K562 (cell line): ENCODE measurements at regions not wholly inside any gene's neighbourhood (a gene's known extent, or its start where the extent isn't known, plus 50 kb on each side); places are given as distances from the start of the nearest gene placed in this dataset.
"Not testable (repeated sequence)": the region's sequence is repeated elsewhere in the genome, so short reads cannot be mapped to it uniquely, and the experiment has no call there.

Source experiments
- ATAC-seq: fragments of 200-7000 bp; cut with Tn5 transposase; 3 replicates; pipeline ENCODE4 v1.9.1; 2020; ENCODE audit warnings: moderate library complexity
- BruUV-seq: library from RNA; stranded (reverse); fragments of 400-500 nt; replicated peaks from 2 replicates; lab custom pipeline; 2021; lab: Mats Ljungman, UMichigan
- CTCF ChIA-PET: fragments of 300-600 bp; formaldehyde crosslinking; extraction: SDS; loops from one replicate; lab custom pipeline; 2021; ENCODE audit warnings: low intra/inter-chr PET ratio; lab: Yijun Ruan, JAX
- POLR2A ChIA-PET: fragments of 300-600, 350-650 bp; sonication (Branson Sonifier 250); formaldehyde crosslinking; extraction: SDS; loops from one replicate; lab custom pipeline; 2021; ENCODE audit warnings: antibody characterized with exemption, inconsistent platforms; lab: Yijun Ruan, JAX
- DNase-seq, 4 experiments: peaks; one replicate each; pipeline versions ENCODE4 v3.0.0 to v3.0.0-alpha.2; 2011 to 2018; ENCODE audit warnings: low spot score in 3 of 4, mixed read lengths in 3 of 4; ENCODE audit errors: extremely low read depth in 1 of 4
- FAIRE-seq: peaks from 2 replicates; lab custom pipeline; 2011; peaks lifted over from hg19 to GRCh38; lab: Jason Lieb, UNC
- H2AFZ ChIP-seq: 2 replicates; pipeline ENCODE4 v1.6.0; 2011; ENCODE audit warnings: low read depth, low read length, control low read depth, inconsistent platforms
- H3K27ac ChIP-seq: fragments of 200-600 bp; 3 replicates; pipeline ENCODE4 v1.8.0; 2011; ENCODE audit warnings: low read depth, mild to moderate bottlenecking, control low read depth, inconsistent platforms, low read length, moderate library complexity, mixed read lengths; ENCODE audit errors: extremely low read depth
- H3K27me3 ChIP-seq, 2 experiments: fragments of 300-600 bp in 1 of 2; 2 replicates in 1 of 2; 3 replicates in 1 of 2; pipeline versions ENCODE4 v1.6.0 to v1.8.0; 2011; ENCODE audit warnings: inconsistent platforms in 2 of 2, low read length in 2 of 2, mild to moderate bottlenecking in 1 of 2, mixed read lengths in 1 of 2, moderate library complexity in 1 of 2; ENCODE audit not compliant: control insufficient read depth in 2 of 2, insufficient read depth in 2 of 2
- H3K36me3 ChIP-seq: fragments of 300-600 bp; 3 replicates; pipeline ENCODE4 v1.8.0; 2011; ENCODE audit warnings: mild to moderate bottlenecking, low read length, inconsistent platforms; ENCODE audit not compliant: control insufficient read depth, insufficient read depth
- H3K4me1 ChIP-seq, 2 experiments: fragments of 200-600 bp in 1 of 2; replicated peaks in 1 of 2; 2 replicates in 1 of 2; 3 replicates in 1 of 2; pipeline versions ENCODE4 v1.5.1 to v1.8.0; 2011; ENCODE audit warnings: inconsistent platforms in 2 of 2, low read length in 2 of 2, mild to moderate bottlenecking in 1 of 2, mixed read lengths in 1 of 2, moderate library complexity in 1 of 2; ENCODE audit not compliant: control insufficient read depth in 2 of 2, insufficient read depth in 2 of 2
- H3K4me2 ChIP-seq: 2 replicates; pipeline ENCODE4 v1.6.1; 2011; ENCODE audit warnings: low read length, control low read depth, inconsistent platforms, mixed read lengths; ENCODE audit not compliant: insufficient read depth
- H3K4me3 ChIP-seq: fragments of 200-600 bp; sonication (generic), shearing (Covaris generic); 2 replicates; pipeline ENCODE4 v1.5.1; 2016; ENCODE audit warnings: control low read depth, inconsistent platforms
- H3K79me2 ChIP-seq: fragments of 200-600 bp; 3 replicates; pipeline ENCODE4 v1.8.0; 2011; ENCODE audit warnings: low read length, inconsistent platforms; ENCODE audit not compliant: control insufficient read depth, insufficient read depth
- H3K9ac ChIP-seq, 2 experiments: 2 replicates each; pipeline versions ENCODE4 v1.6.0 to v1.6.1; 2011; ENCODE audit warnings: low read depth in 2 of 2, low read length in 2 of 2, control low read depth in 1 of 2, inconsistent platforms in 1 of 2, mild to moderate bottlenecking in 1 of 2, mixed read lengths in 1 of 2; ENCODE audit not compliant: insufficient read depth in 1 of 2
- H3K9me1 ChIP-seq: one replicate; pipeline ENCODE4 v1.6.0; 2011; ENCODE audit warnings: inconsistent platforms, mild to moderate bottlenecking, low read length, moderate library complexity; ENCODE audit not compliant: control insufficient read depth, insufficient read depth
- H3K9me3 ChIP-seq: replicated peaks from 2 replicates; pipeline ENCODE4 v1.5.1; 2011; ENCODE audit warnings: low read depth, low read length, inconsistent platforms; ENCODE audit not compliant: control insufficient read depth, insufficient read depth
- H4K20me1 ChIP-seq: replicated peaks from 2 replicates; pipeline ENCODE4 v1.6.1; 2011; ENCODE audit warnings: low read length, inconsistent platforms, mixed read lengths; ENCODE audit not compliant: control insufficient read depth, insufficient read depth
- CBFA2T3 ChIP-seq: fragments of 450-650 bp; IDR thresholded peaks from 2 replicates; pipeline ENCODE4 v1.6.1; 2017
- KDM1A ChIP-seq, 2 experiments: fragments of 450-650 bp; IDR thresholded peaks; 2 replicates each; pipeline ENCODE4 v1.6.1; 2016; ENCODE audit warnings: mild to moderate bottlenecking in 2 of 2
- NFYB ChIP-seq: IDR thresholded peaks from 2 replicates; pipeline ENCODE4 v1.6.1; 2011; ENCODE audit warnings: mild to moderate bottlenecking, moderate library complexity; ENCODE audit not compliant: insufficient read length; ENCODE audit errors: extremely low read depth
- THRAP3 ChIP-seq: fragments of 450-650 bp; IDR thresholded peaks from 2 replicates; pipeline ENCODE4 v1.6.1; 2016; ENCODE audit warnings: mild to moderate bottlenecking, inconsistent platforms, borderline replicate concordance
- WGBS: fragments of 100-300 bp; shearing (Covaris generic); methylation state at CpG from one replicate; pipeline ENCODE4 v1.1.6; 2016; ENCODE audit warnings: low coverage, mixed read lengths; ENCODE audit not compliant: insufficient coverage; ENCODE audit errors: missing lambda C conversion rate; 5-methylcytosine and 5-hydroxymethylcytosine counted together
- in situ Hi-C: fragments of 300-500 bp; cut with MboI; formaldehyde crosslinking; loops from 4 replicates; pipeline ENCODE4 v1.15.0; 2018; ENCODE audit warnings: inconsistent platforms, mixed read lengths
- intact Hi-C: fragments of 100-400 bp; cut with micrococcal nuclease; formaldehyde crosslinking; loops from 2 replicates; pipeline ENCODE4 v1.14.2; 2022
- TF ChIP-seq, protein P1 (sequence below): fragments of 250-450 bp; sonication (Bioruptor Pico); IDR thresholded peaks from 2 replicates; pipeline ENCODE4 v1.5.0; 2021
- TF ChIP-seq, protein P2 (sequence below), 2 experiments: fragments of 250-450 bp in 1 of 2; fragments of 450-650 bp in 1 of 2; sonication (Bioruptor Pico) in 1 of 2; IDR thresholded peaks; 2 replicates each; pipeline versions ENCODE4 v1.6.1 to v1.8.0; 2016 to 2021; ENCODE audit warnings: mild to moderate bottlenecking in 2 of 2, moderate library complexity in 2 of 2, missing compliant biosample characterization in 1 of 2, missing genetic modification characterization in 1 of 2

DNA sequence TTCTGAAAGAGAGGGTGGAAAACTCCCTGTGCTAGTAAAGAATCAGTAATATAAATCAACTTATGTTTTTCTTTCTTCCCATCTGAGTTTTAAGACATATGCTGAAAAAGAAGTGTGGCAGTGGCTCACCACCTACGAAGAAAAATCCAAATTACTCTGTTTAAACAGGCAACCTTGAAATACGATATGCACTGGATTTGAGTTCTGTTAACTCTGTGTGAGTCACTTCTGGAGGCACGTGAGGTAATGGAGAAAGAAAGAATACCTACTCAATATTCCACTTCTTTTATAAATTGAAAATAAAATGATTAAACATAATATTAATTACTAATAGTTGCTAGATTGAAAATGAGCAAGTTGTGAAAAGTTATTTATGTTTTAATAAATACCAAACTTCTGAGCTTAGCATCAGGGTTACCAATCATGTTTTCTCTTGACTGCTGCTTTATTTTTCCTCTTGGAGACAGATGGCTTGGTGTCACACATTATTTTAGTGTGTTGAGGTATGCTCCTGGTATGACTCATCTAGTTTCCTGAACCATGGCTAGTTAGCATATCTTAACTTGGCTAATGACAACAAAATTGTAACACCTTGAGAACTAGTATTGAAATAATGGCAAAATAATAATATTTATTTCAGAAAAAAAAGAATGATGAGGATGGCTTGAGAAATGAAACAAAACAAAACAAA lies 1705.5 kb upstream of the PIK3C3 start (continued):
- TF ChIP-seq, protein P1, sequence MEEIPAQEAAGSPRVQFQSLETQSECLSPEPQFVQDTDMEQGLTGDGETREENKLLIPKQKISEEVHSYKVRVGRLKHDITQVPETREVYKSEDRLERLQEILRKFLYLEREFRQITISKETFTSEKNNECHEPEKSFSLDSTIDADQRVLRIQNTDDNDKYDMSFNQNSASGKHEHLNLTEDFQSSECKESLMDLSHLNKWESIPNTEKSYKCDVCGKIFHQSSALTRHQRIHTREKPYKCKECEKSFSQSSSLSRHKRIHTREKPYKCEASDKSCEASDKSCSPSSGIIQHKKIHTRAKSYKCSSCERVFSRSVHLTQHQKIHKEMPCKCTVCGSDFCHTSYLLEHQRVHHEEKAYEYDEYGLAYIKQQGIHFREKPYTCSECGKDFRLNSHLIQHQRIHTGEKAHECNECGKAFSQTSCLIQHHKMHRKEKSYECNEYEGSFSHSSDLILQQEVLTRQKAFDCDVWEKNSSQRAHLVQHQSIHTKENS (CRISPR knock-in tag) = no peak
- TF ChIP-seq CBFA2T3 (no peak), KDM1A (IDR thresholded peaks at IDR 0.05) (no peak), THRAP3 (no peak)
- TF ChIP-seq, protein P2, sequence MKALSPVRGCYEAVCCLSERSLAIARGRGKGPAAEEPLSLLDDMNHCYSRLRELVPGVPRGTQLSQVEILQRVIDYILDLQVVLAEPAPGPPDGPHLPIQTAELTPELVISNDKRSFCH (CRISPR knock-in tag; IDR thresholded peaks at IDR 0.05) = no peak
- TF ChIP-seq, protein P2 (tag; IDR thresholded peaks at IDR 0.05) = no peak

DNA sequence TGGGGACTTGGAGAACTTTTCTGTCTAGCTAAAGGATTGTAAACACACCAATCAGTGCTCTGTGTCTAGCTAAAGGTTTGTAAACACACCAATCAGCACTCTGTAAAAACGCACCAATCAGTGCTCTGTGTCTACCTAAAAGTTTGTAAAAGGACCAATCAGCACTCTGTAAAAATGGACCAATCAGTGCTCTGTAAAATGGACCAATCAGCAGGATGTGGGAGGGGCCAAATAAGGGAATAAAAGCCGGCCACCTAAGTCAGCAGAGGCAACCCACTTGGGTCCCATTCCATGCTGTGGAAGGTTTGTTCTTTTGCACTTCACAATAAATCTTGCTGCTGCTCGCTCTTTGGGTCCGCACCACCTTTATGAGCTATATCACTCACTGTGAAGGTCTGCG lies 1709.4 kb upstream of the PIK3C3 start:
- 4% methylated on average over 5 of the region's 5 CpGs for WGBS
- BruUV-seq, POLR2A ChIA-PET, H3K9me3 ChIP-seq, DNase-seq, in situ Hi-C loops, H3K4me1 ChIP-seq, CTCF ChIA-PET, H2AFZ ChIP-seq, ATAC-seq, H3K9ac ChIP-seq, FAIRE-seq, H3K9me1 ChIP-seq, H3K27me3 ChIP-seq, intact Hi-C loops, H3K36me3 ChIP-seq, H3K4me2 ChIP-seq, H3K4me3 ChIP-seq, H4K20me1 ChIP-seq, H3K27ac ChIP-seq, H3K79me2 ChIP-seq: not testable (repeated sequence)
- TF ChIP-seq NFYB = peak; percentile 59
